ENCODE measurements at regions not wholly inside any gene's neighbourhood (a gene's known extent, or its start where the extent isn't known, plus 50 kb on each side); places are given as distances from the start of the nearest gene placed in this dataset.

GRCh38 chr6:95143408-95144180 is 433.7 kb upstream of the MANEA start:
- no peak for FAIRE-seq

GRCh38 chr6:95145457-95145856 is 431.9 kb upstream of the MANEA start:
- FAIRE-seq, result no peak

DNA sequence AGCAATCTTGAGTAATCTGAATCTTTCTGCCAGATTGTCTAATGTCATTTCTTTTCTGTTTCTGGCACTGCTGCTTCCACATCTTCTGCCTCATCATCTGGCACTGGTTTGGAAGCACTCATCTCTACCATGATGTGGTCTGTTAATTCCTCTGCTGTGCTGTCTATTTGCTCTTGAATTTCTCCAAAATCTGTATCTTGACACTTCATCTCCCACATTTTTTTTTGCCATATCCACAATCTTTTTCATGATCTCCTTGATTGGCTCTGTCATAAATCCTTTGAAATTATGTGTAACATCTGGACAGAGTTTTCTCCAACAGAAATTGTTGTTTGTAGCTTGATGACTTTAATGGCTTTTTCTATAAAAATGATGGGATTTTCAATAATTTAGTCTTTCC is 417.8 kb upstream of the MANEA start:
- no peak for FAIRE-seq

GRCh38 chr6:95169775-95170174 is 407.6 kb upstream of the MANEA start:
- FAIRE-seq, result no peak

DNA sequence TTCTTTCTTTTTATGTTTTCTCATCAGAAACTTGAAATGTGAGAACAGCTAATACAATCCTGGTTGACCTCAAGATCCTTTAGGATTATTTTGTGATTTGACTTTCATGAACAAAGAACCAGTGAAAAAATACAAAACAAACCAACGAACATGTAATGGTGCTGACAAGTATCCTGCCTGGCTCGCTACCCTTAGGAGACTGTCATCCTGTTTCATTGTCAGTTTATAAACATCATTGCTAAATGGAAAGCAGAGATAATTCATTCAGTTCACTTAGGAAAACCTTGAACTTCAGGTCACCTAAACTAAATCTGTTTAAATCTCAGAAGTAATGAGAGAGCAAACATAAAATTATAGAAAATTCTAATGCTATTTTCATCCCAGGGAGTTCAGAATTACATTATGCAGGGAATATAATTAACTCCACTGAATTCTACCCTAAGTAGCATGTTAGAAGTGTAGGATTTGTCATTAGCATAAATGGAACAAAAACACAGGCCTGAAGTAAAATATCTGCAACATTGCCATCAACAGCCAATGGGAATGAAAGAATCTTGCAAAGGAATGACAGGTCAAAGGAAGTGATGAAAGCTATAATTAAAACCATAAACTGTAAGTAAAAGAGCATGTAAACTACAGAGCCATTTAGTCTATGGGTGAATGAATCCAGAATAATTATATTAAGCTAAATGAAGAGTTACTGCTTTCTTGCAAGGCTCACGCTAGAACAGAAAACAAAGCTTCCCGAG is 401.2 kb upstream of the MANEA start:
- FAIRE-seq, result no peak

DNA sequence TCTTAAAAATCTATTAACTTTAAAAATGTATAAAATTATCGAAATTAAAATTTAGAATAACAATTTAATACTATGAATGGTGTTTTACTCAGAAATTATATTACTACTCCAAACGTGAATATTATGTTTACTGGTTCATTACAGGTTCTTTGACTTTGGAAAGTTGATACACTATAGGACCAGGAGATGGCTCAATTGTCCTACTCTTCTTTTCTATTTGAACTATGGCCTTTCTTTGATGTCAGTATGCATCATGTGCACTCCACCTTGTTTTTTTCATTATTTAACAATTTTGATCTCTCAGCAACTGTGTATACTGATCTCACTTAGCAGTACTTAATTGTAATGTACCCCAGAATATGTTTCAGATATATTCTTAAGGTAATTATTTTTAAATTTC is 391.5 kb upstream of the MANEA start:
- no peak for FAIRE-seq

GRCh38 chr6:95186710-95187109 is 390.6 kb upstream of the MANEA start:
- no peak for FAIRE-seq

DNA sequence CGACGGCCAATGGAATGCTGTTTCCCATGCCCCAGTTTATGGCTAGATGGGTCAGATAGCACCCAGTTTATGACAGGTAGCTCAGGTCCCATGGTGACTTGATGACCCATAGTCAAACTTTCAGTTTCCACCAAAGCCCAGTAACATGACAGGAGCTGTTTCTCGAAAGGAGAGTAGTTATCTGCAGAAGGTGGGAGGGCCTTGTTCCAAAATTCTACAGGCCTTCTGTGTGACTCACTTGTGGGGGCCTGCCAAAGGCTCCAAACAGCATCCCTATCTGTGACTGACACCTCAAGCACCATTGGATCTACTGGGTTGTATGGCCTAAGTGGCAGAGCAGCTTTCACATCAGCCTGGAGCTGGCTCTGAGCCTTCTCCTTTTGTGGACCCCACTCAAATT is 379.7 kb upstream of the MANEA start:
- FAIRE-seq, result no peak

DNA sequence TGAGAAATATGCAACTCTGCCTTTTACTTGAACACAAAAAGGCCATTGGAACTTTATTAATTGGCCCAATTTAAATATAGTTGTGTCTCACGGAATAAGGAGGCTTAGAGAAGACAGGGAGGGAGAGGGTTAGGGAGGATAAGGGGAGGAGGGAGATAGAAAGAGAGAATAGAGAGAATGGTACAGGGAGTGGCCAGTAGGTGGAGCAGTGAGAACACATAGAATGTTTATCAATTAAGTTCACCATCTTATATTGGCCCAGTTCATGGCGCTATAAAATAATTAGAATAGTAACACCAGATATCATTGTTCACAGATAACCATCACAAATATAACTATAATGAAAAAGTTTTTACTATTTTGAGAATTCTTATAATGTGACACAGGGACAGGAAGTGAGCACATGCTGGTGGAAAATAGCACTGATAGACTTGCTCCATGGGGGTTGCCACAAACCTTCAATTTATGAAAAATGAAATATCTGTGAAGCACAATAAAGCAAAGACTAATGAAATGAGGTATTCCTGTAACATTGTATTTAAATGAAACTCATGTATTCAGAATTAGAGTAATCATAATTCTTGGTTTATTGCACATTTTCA is 374.1 kb upstream of the MANEA start:
- FAIRE-seq, result no peak

GRCh38 chr6:95204178-95204577 is 373.2 kb upstream of the MANEA start:
- no peak for FAIRE-seq

GRCh38 chr6:95208621-95209020 is 368.7 kb upstream of the MANEA start:
- FAIRE-seq, result no peak

GRCh38 chr6:95209074-95209473 is 368.3 kb upstream of the MANEA start:
- FAIRE-seq, result no peak

- FAIRE-seq, result no peak
These were observed 360.8 kb upstream of the MANEA start for GRCh38 chr6:95216555-95216954.

DNA sequence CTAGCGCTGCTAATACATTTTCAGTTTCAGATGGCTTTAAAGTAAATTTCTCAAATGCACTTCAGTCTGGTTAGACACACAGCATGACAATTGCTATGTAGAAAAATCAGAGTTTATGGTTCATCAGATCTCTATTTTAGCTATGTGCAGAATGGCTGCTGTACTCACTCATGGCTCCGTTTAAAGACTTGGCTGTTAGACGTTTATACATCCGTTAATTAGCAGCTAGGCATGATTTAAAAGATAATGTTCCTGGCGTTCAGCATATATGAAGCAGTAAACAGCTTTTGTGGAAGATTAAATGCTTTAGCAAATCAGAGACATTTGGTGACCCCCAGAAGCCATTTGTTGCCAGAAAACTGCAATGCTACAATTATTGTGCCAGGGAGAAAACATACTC is 350.0 kb upstream of the MANEA start:
- FAIRE-seq, result no peak

DNA sequence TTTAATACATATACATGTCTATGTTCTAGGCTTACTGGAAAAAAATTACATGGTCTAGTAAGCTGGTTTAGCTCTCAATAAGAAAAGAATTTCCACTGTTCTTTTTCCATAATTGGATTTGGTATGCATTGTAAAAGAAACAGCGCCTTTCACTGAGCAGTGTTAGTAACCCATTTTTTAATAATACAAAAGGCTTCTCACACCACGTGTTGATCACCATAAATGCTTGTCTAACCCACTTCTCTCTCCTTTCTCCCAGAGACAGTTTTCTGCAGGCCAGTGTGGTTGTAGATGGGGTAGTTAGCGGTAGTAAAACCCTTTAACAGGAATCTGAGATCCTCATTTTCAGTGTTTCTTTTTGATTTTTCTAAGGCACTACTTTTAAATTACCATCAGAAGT is 348.7 kb upstream of the MANEA start:
- FAIRE-seq, result no peak

DNA sequence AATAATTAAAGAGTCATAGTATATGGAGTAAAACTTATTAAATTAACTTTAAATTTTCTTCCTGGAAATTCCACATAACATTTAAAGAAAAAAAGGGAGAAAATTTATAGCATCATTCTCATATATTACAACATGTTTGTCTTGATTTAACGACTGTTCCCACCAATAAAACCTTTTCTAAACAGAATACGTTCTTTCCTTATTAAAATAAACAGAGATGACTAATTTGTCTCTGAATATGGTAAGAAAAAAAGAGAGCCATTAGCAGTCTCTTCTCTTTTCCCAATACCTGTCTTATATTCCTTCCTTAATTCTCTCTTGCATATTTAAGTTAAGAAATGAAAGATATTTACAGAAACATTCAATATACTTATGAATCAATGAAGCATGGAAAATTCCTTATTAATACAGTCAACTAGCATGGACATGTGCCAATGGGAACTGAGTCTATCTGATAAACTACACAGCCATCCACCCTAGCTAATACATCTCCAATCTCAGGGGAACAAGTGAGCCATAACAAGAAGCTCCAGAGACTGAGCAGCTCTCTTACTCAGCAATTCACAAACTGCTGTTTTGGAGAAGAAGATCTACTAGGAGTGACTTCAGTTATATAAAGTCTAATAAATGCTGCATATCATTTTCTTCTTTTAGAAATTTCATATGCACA is 347.1 kb upstream of the MANEA start:
- FAIRE-seq, result no peak

DNA sequence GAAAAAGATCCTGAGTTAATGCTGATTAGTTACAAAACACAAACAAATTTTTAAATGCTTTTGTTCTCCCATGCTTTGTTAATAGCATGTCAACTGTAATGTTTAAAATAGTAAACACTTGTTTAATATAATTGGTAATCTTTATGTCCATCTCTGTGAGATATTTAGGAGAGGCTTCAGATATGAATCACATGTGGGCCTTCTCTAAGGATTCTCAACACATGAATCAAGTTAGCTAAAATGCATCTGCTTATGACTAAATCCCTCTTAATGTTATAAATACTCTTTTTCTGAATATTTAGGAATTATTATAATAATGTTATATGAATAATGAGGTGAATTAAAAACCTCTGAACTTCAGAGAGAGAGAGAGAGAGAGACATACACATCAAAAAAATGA is 345.9 kb upstream of the MANEA start:
- no peak for FAIRE-seq

GRCh38 chr6:95232446-95232845 is 344.9 kb upstream of the MANEA start:
- FAIRE-seq, result no peak

DNA sequence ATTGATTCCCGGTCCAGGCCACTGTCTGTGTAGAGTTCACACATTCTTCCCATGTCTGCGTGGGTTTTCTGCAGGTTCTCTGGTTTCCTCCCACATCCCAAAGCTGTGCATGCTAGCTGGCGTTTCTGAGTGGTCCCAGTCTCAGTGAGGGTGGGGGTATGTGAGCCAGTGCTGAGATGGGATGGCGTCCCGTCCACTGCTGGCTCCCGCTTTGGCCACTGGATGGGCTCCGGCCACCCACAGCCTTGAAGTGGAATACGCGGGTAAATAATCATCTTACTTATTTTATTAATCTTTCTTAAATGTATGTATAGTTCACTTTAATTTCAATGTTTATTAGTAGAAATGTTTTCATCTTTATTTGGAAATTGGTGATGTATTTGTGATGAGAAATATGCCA is 343.5 kb upstream of the MANEA start:
- no peak for FAIRE-seq

DNA sequence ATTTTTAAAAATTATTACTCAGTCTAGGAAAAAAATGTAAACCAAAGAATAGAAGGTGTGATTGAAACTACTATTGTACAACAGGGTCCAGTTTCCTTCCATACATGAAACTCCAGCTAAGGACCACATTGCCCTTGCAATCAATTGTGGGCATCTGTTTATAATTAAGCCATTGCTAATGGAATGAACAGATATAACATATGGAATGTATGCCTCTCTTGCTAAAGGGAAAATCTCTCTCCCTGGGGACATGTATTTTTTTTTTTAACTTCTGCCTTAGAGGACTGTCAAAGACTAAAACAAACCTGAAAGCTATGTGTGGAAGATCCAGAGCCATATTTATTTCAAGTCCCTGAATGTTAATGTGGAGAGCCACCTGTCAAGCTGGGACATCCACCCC is 336.8 kb upstream of the MANEA start:
- no peak for FAIRE-seq

DNA sequence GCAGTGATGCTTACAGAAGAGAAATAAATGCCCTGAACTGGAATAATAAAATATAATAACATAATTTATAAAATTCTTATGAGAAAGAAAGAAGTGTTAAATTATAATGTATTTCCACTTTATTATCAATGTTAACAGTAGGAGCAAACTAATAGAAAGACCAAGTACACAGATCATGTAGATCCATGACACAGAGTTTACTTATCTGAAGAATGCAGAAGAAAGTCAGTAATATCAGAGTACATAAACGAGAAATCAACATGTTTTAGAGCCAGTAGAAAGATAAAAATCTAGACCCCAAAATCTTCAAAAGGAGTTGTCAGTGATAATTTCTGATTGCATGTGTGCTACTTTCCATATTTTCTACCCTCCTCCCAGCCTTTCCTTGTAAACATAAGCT is 334.8 kb upstream of the MANEA start:
- FAIRE-seq, result no peak

- no peak for FAIRE-seq
These were observed 334.3 kb upstream of the MANEA start for GRCh38 chr6:95243053-95243452.

GRCh38 chr6:95244751-95245150 is 332.6 kb upstream of the MANEA start:
- no peak for FAIRE-seq

- FAIRE-seq, result no peak
These were observed 328.8 kb upstream of the MANEA start for GRCh38 chr6:95248499-95248898.
